BJ (cell line): ENCODE measurements at regions not wholly inside any gene's neighbourhood (a gene's known extent, or its start where the extent isn't known, plus 50 kb on each side); places are given as distances from the start of the nearest gene placed in this dataset.

Experiments
- CTCF ChIA-PET: fragments of 350-600 bp; formaldehyde crosslinking; extraction: SDS; loops from one replicate; lab custom pipeline; 2021; ENCODE audit warnings: antibody characterized with exemption, inconsistent platforms; lab: Yijun Ruan, JAX
- POLR2A ChIA-PET: fragments of 300-600 bp; sonication (Branson Sonifier 250); formaldehyde crosslinking; extraction: SDS; loops from one replicate; lab custom pipeline; 2021; ENCODE audit warnings: antibody characterized with exemption; lab: Charles Lee
- DNase-seq: peaks from one replicate; pipeline ENCODE4 v3.0.0-alpha.2; 2011; ENCODE audit warnings: low read depth
- H3K27me3 ChIP-seq: 2 replicates; pipeline ENCODE4 v1.6.0; 2011; ENCODE audit warnings: low read length; ENCODE audit not compliant: control insufficient read depth, insufficient read depth
- H3K36me3 ChIP-seq: 2 replicates; pipeline ENCODE4 v1.5.1; 2011; ENCODE audit warnings: low read length; ENCODE audit not compliant: control insufficient read depth, insufficient read depth
- H3K4me3 ChIP-seq: 2 replicates; pipeline ENCODE4 v1.5.1; 2011; ENCODE audit warnings: low read depth, mild to moderate bottlenecking, control low read depth, low read length
- TF ChIP-seq, protein P1 (sequence below): IDR thresholded peaks from 2 replicates; pipeline ENCODE4 v1.5.1; 2011; ENCODE audit warnings: low read depth, mild to moderate bottlenecking, control low read depth, inconsistent platforms, low read length, moderate library complexity; ENCODE audit not compliant: insufficient read depth

DNA sequence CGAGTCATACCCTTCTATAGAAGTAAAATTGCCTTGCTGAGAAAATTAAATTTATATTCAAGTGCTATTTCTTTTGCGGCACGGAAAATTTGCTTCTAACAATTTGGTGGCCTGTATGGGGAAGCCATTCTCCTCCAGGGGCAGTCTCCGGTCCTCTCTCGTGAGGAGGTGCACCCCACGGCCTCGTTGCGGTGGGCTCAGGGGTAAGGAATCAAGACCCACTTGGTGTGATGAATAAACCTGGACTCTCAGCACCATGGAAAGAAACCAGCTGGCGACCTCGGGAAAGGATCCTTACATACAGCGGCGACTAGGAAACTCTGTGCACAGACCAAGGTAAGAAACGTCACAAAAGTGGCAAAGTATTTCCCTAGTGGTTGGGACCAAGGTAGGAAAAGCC is 252.9 kb downstream of the DPY19L2 start:
- CTCF ChIA-PET: no interaction called here
- POLR2A ChIA-PET: no interaction called here

DNA sequence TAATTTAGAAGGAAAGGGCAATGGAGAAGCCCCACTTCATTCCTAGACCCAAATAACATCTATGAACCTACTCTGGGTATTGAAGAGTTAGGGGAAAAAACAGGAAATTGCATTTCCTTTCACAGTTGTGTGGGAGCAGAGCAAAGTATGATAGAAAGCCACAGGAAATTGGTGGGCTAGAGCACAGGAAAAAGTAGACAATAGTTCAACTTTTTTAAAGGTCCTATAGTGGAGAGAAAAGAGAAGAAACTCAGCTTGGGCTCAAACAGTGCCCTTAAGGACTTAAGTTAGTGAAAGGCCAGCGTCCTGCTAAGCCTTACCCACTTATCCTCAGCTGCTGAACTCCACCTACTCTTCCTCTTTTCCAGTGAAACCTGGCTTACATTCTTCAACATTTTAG is 258.1 kb downstream of the DPY19L2 start:
- Histone ChIP-seq H3K36me3 (no peaks in the 10 kb centered on the region), H3K27me3 (no peaks in the 10 kb centered on the region), H3K4me3 (no peak overlapping the region)
- POLR2A ChIA-PET: no interaction called here
- CTCF ChIA-PET: interaction anchor here (1.1 kb wide), 1 partner anchor 10 kb away, joined by 7 read pairs; no protein-coding TSS in a partner anchor
- no peak for DNase-seq
- TF ChIP-seq, protein P1, sequence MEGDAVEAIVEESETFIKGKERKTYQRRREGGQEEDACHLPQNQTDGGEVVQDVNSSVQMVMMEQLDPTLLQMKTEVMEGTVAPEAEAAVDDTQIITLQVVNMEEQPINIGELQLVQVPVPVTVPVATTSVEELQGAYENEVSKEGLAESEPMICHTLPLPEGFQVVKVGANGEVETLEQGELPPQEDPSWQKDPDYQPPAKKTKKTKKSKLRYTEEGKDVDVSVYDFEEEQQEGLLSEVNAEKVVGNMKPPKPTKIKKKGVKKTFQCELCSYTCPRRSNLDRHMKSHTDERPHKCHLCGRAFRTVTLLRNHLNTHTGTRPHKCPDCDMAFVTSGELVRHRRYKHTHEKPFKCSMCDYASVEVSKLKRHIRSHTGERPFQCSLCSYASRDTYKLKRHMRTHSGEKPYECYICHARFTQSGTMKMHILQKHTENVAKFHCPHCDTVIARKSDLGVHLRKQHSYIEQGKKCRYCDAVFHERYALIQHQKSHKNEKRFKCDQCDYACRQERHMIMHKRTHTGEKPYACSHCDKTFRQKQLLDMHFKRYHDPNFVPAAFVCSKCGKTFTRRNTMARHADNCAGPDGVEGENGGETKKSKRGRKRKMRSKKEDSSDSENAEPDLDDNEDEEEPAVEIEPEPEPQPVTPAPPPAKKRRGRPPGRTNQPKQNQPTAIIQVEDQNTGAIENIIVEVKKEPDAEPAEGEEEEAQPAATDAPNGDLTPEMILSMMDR: no peak

More for the DNA sequence above, 252.9 kb downstream of the DPY19L2 start:
- TF ChIP-seq, protein P1: no peak
- Histone ChIP-seq H3K27me3 (no peaks in the 10 kb centered on the region), H3K4me3 (no peak overlapping the region), H3K36me3 (no peaks in the 10 kb centered on the region)
- DNase-seq: no peak

DNA sequence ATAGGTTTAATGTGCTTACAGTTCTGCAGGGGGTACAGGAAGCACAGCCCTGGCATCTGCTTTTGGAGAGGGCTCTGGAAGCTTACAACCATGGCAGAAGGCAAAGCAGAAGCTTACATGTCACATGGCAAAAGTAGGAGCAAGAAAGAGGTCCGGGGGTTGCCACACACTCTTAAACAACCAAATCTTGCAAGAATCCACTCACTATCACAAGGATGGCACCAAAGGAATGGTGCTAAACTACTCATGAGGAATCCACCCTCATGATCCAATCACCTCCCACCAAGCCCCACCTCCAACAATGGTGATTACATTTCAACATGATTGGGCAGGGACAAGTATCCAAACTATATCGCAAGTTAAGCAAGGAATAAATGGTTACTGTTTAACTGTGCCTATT is 255.8 kb upstream of the AVPR1A start:
- H3K36me3 ChIP-seq: no peaks in the 10 kb centered on the region
- no peak for DNase-seq
- ChIA-PET CTCF (no interaction called here), POLR2A (no interaction called here)
- no peaks in the 10 kb centered on the region for H3K27me3 ChIP-seq
- TF ChIP-seq, protein P1: no peak
- no peak overlapping the region for H3K4me3 ChIP-seq

DNA sequence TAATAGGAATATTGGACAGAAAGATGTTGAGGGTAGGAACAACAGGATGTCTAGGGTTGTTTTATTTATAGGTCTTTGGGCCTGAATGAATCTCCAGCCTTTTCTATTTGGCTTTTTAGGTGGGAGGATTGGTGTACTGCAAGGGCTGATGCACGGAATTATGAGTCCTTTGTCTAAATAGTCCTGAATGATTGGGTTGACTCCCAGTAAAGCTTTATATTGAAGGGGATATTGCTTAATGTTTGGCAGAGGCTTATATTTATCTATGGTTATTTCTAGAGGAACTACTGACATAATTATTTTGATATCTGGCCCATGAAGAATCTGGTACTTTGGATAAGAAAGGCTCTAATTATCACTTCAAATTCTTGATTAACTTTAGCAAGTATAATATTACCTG is 253.6 kb upstream of the AVPR1A start:
- ChIA-PET CTCF (no interaction called here), POLR2A (no interaction called here)
- Histone ChIP-seq H3K4me3 (no peak overlapping the region), H3K36me3 (no peaks in the 10 kb centered on the region), H3K27me3 (no peaks in the 10 kb centered on the region)
- no peak for DNase-seq
- TF ChIP-seq, protein P1: no peak

DNA sequence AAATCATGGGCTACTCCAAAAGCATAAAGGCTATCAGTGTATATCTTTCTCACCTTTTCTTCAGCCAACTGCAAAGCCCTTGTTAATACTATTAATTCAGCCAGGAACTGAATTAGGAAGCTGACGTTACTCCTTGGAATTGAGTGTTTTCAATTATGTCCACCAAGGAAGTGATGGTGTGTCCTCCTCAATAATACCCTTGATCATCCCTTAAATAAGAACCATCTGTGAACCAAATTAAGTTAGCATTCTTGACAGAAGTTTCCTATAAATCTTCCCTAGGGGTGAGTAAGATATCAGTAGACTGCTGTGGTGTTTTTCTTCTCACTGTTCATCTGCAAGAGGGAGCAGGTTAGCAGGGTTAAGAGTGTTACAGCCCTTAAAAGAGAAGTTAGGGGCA is 252.3 kb upstream of the AVPR1A start:
- Histone ChIP-seq H3K27me3 (no peaks in the 10 kb centered on the region), H3K36me3 (no peaks in the 10 kb centered on the region), H3K4me3 (no peak overlapping the region)
- TF ChIP-seq, protein P1: no peak
- CTCF ChIA-PET: interaction anchor here (1.2 kb wide), 1 partner anchor 17 kb away, joined by 4 read pairs; no protein-coding TSS in a partner anchor
- POLR2A ChIA-PET: no interaction called here
- no peak for DNase-seq
